ENCODE measurements at regions not wholly inside any gene's neighbourhood (a gene's known extent, or its start where the extent isn't known, plus 50 kb on each side); places are given as distances from the start of the nearest gene placed in this dataset.
"Not testable (repeated sequence)": the region's sequence is repeated elsewhere in the genome, so short reads cannot be mapped to it uniquely, and the experiment has no call there.

DNA sequence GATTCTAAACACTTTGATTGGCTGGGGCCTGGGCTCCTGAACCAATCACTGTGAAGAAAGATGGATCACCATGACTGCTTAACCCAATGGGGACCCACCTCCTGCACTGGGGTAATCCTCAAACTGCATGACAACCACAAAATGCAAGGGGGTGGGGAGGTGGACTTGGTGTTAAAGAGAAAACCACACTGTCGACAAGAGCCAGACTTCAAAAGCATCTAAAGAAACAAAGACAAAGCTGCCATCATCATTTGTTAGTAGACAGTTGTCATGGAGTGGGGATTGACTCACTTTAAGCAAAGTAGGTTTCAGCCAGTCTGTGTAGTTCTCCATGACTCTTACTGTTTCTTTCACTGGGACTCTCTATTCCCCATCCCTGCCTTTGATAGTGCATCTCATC, 433.8 kb downstream of the PLPP3 start:
- no peak for ATAC-seq

DNA sequence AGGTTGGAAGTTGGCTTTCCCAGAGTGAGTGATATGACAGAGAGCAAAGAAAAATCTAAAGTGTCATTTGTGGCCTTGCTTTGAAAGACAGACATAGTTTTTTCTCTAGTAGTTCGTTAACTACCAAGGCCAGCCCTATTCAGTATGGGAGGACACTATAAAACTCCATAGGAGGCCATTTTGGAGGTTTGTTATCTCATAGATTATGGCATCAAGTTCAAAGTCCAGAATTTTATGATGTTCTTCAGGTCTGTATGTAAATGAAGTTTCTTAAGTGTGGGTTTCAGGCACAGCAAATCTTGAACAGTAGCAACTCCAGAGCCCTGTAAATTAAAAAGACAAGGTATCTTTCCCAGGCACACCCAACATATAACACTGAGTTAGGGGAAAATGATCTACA, 437.1 kb downstream of the PLPP3 start:
- ATAC-seq, result no peak

DNA sequence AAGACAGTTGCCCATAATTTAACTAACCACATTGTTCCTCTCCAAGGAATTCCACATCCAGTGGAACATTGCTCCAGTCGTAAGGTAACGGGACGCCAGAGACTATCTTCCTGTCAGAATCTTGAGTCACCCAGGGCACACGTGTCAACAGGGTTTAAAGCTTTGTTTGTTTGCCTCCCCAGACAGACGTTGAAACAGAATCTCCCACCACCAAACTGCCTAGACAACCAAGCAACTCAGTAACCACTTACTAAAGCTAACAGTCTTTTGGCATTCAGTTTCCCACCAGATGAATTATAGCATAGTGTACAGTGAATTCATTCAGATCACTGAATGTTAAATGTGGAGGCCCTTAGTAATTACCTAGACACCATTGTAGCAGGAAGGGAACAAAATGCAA, 439.5 kb downstream of the PLPP3 start:
- ATAC-seq, result no peak

DNA sequence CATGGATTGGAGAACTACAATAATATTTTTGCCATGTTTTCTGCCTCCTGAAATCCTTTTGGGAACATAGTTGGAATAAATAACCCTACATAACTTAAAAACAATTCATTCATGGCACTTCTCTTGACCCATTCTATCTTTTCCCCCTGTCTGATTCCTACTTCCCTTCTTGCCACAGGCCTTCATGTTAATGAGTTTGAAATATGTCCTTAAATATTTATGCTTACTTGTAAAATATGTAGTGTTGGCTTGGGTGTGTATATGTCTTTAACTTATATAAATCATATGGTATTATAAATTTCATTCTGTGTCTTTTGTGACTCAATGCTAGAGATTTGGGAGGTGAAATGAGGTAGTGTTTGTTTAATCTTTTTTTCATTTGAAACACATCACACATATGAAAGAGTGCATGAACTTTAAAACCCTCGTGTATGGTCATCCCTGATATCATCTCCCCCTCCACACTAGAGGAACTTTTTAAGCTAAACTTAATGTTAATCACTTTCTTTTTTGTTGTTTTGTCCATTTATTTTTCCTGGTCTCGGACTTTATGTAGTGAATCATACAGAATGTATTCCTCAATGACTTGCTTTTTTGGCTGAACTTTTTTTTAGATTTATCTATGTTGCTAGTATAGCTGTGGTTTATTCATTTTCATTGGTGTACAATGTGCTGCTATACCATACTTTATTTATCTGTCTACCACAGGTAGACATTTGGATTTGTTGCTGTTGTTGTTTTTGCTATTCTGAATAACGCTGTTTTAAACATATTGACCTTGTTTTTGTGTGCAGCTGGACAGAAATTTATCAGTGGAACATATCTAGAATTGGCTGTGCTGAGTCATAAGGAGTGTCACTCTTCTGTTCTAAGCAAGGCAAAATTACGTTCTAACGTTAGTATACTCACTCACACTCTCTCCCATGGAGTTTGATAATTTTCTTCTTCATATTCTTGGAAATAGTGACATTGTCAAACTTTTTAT, 441.6 kb downstream of the PLPP3 start:
- no peak for ATAC-seq

DNA sequence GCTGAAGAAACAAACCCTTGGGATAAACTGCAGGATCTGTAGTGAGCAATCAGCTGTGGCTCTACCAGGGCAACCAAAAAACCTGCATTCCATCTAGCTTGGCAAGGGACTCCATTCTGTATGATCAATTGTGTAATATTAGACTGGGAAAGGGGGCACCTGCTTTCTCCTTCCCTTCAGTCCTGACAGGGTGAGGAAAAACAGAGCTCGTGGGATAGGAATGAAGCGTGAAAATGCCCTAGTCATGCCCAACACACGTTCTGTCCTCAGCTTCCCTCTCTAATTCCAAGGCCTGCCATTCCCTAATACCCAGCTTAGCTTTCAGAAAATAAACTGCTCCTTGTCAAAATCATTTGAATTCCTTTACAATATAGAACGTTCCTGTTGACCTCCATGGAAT, 442.3 kb downstream of the PLPP3 start:
- ATAC-seq, result no peak

DNA sequence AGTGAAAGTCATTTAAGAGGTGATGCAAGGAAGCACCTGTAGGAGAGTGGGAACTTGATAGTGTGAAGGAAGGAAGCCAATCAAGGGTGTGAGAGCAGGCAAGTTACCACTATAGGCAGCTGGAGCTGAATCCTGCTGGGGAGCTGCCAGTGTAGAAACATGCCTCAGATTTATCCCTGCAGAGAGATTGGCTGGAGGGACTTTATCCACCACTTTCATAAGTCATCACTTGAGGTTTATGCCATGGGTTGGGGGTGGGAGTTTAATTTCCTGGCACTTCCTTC, 443.6 kb downstream of the PLPP3 start:
- no peak for ATAC-seq

DNA sequence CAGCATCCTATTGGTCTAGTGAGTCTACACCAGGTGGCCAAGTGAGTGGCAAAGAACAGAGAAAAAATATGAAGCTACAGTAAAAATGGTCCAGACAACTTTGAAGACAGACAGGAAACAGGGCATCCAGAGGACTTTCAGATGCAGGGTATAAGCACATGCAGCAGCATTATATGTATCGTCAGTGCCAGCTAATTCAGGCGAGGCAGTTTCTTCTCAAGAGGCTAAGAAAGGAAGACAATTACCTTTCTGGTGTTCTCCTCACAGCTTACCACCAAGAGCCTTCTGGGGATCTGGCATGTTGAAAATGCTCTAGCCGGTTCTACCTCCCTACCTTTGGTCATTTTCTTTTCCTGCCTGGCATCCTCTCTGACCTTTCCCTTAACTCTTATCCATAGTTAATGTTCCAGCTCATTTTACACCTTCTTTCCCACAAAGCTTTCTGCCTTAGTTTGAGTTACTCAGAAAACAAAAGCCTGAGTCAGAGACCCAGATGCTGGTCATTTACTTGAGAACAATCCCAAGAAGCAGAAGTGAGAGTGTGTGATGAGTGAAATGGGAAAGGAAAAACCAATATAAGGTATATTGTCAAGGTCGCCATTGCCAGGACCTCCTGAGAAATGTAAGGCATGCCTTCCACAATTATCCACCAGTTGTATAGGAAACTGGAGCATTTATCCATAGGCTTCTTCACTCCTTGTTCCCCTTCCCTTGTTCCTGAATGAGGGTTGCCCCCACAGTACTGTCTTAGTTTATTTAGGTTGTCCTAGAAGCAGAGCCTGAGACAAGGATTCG, 444.1 kb downstream of the PLPP3 start:
- no peak for ATAC-seq

DNA sequence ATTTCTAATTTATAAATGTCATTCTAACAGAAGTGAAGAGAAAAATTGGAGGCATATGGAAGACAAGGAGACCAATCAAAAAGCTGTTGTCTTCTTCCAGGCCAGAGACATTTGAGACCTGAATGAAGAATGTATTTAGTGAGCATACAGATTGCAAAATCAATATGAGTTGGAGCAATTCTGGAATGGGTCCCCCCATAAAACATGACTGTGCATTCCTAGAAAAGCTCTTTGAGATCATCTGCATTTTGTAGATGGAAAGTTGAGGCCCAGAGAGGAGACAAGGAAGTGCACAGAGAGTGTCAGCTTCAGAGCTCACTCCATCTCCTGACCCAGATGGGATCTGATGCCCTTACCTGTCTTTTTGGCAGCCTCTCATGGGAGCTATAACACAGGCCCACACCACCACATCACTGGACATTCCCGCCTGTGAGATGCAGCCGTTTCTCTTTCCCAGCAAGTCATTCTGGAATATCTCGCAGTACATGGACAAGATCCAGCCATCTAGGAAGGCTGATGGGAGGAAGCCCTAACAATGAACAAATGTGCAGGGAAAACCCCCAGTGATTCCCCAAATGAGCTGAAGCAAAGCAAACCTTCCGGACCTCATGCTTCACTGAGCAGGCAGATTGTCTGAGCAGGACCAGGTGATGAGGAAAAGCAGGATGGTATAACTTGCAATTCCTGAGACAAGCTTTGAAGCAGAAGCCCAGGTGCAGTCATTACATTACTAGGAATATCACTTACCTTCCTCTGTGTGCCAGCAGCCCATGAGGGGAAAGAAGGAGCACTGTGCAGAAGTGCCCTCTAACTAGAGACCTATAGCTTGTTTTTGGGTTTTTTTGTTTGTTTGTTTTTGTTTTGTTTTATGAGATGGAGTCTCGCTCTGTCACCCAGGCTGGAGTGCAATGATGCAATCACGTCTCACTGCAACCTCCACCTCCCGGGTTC, 445.6 kb downstream of the PLPP3 start:
- no peak for ATAC-seq

DNA sequence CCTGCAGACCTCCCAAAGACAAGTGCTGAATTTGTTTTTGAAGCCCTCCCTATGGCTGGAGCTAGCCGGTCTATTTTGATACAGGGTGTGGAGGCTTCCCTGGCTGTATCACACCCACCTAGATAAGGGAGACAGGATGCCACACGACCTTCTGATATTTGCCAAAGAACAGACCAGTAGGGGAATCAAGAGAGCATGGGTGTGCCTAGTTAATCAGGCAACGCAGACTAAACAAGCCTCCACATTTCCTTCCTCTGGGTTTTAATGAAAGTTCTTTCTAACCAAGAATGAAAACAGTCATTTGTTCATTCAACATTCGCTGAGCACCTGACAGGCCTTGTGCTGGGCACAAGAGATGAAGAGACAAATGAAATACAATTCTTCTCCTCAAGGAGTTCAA, 446.8 kb downstream of the PLPP3 start:
- no peak for ATAC-seq

DNA sequence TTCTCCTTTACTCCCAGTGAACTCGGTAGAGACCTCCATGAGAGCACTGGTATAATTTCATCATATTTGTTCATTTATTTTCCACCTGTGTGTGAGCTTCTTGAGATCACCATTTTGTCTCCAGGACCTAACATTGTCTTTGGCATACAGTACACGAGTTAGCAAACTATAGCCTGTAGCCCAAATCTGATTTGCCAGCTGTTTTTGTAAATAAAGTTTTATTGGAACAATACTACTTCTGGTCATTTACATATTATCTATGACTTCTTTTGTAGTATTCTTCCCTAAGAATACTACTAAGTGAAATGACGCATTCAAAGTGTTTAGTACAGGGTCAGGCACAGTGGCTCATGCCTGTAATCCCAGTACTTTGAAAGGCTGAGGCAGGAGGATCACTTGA, 449.5 kb downstream of the PLPP3 start:
- no peak for ATAC-seq

DNA sequence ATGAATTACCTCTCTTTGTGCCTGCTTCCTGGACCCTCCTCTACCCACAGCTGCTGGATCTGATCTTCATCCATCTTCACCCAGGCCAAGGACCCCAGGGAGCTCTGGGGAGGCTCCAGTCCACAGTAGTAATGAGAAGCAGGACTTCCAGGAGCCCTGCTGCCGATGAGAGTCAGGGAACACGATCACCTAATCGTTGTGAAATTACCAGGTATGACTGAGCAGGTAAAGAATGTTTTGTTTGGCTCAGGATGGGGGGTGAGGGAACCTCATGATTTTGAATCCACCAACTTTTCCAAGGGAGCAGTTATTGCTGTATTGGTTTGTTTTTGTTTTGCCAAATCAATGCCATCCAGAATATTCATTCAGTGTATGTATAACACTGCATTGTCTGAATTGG, 454.0 kb downstream of the PLPP3 start:
- ATAC-seq, result no peak

DNA sequence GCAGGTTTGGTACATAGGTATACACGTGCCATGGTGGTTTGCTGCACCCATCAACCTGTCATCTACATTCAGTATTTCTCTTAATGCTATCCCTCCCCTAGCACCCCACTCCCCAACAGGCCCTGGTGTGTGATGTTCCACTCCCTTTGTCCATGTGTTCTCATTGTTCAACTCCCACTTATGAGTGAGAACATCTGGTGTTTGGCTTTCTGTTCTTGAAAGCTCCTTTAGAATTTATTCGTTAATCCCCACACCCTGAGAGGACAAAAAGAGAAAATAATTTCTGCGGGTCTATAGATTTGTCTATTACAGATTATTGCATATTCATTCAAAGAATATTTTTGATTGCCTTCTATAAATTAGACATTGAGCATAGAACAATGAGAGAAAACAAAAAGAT, 455.5 kb downstream of the PLPP3 start:
- ATAC-seq, result no peak

DNA sequence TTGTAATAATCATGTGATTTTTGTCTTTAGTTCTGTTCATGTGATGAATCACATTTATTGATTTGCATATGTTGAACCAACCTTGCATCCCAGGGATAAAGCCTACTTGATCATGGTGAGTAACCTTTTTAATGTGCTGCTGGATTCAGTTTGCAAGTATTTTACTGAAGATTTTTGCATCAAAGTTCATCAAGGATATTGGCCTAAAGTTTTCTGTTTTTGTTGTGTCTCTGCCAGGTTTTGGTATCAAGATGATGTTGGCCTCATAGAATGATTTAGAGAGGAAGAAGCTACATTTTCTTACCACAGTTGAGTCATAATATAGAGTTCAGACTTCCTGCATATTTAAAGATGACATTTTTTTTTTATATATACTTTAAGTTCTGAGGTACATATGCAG, 455.9 kb downstream of the PLPP3 start:
- no peak for ATAC-seq

DNA sequence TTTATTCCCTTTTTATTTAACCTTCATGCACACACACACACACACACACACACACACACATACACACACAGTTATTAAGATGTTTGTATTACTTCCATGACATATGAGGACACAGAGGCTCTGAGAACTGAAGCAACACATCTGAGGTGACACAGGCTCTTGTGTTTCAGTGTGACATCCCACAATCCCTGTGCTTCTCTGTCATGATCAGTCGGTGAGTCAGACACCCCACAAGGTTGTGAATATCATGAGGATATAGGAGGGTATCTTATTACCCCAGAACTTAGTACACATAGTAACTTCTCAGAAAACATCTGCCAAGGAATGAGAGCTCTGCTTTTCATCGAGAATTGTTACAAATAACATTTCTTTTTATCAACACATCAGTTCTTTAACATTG, 459.3 kb downstream of the PLPP3 start:
- no peak for ATAC-seq

DNA sequence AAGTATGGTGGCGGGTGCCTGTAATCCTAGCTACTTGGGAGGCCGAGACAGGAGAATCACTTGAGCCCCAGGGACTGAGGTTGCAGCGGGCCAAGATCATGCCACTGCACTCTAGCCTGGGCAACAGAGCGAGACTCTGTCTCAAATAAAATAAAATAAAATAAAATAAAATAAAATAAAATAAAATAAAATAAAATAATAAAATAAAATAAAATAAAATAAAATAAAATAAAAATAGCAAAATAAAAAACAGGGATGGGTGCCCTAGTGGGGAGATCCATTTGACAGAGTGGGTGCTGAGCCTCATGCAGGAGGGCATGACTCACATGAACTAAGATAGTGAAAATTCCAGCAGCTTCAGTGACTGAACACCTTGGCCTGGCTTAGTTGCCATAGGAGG, 460.7 kb downstream of the PLPP3 start:
- ATAC-seq, result not testable (repeated sequence)

DNA sequence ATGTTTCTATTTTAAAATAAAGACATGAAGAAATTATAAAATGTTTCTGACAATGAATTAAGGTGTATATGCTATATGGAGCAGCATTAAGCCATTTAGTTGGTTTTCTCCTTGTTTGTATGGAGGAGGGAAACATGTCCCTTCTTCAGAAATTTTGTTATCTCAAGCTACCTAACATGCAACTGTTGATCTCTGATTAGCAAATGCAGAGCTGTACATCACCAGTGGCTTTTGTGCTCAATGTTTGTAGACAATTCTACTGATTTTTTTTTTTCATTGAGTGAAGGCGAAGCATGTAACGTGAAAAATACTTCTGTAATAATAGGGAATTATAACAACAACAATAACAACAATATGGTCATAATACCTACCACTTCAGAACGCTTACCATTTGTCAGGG, 463.7 kb downstream of the PLPP3 start:
- no peak for ATAC-seq

DNA sequence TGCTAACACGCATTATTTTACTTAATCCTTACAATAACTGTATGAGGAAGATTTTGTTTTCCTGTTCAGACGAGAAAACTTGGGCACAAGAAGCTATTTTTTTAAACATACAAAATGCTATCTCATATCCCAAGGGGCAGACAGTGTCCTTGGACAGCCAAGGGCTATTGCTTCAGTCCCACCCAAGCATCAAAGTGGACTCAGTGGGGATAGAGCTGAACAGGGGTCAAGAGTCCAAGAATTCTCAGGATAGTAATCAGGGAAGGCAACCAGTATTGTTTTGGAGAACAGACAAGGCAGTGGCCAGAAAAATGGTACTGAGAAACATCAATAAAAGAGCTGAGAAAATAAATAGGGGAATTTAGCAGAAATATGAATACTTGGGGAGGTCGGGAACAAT, 465.7 kb downstream of the PLPP3 start:
- no peak for ATAC-seq

DNA sequence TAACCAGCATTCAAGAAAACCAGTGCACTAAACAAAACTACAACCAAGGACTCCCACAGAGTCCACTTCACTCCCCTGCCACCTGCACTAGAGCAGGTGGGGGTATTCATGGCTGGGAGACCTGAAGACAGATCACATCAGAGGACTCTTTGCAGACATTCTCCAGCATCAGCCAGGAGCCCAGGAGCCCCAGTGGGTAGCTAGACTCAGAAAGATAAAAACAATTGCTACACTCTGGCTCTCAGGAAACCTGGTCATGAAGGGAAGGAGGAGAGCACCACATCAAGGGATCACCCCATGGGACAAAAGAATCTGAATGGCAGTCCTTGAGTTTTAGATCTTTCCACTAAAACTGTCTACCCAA, 472.1 kb downstream of the PLPP3 start:
- ATAC-seq, result no peak

DNA sequence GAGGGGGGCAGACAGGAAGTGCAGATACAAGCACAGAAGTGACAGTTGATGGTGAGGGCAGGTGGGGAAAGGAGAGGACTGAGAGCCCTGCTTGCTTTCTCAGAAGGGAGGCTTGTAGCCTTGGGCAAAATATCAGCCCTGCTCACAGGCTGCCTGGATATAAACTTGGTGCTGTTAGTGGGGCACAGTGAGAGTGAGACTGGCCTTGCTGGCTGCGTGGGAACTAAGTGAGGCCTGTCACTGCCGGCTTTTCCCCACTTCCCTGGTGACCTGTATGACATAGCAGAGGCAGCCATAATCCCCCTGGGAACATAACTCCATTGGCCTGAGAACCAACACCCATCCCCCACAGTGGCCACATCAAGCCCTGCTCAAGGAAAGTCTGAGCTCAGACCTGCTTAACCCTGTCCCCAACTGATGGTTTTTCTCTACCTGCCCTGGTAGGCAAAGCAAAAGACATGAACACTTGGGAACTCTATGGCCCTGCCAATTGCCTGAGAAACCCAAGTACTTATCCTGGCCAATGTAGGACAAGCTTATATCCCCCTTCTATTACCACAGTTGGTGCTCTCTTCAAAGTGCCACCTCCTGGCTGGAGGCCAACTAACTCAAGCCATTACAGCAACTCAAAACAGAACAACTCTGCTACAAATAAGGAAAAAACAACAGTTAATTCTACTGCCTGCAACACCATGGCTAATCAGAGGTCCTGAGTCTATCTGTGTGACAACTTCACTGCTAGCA, 472.7 kb downstream of the PLPP3 start:
- ATAC-seq, result no peak

DNA sequence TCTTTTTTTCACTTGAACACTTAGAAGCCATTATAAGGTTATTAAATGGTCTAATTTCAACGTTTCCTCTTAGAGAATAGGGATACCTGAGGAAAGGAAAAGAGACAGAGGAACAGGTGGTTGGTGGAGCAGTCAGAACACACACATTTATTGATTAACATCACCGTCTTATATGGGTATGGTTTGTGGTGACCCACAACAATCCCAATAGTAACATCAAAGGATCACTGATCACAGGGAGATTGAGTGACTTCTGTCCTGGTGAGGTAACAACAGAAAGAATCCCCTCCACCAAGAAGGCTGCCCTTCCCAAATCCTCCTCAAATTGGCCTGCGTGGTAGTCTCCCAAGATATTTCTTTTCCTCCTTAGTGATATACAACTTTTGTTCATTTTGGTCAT, 474.0 kb downstream of the PLPP3 start:
- no peak for ATAC-seq

DNA sequence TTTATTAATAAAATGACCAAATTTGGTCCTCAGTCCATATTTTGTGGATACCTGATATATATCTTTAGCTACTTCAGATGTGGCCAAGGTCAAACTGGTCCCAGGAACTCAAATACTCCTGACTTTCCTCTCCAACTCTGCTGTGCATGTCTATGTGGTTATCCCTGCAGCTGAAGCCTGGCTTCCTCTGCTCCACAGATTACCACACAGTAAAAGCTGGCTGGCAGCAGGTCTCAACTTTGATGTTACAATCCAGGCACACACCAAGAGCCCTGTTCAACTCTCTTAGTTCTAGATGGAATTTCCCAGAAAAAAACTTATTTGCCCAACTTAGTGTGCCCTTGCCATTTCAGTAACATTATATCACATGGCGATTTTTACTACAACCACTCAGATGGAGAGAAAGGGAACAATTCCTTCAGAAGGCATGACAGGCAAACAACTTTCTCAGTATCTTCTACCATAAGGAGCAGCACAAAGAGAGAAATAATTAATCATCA, 479.5 kb downstream of the PLPP3 start:
- ATAC-seq, result no peak

DNA sequence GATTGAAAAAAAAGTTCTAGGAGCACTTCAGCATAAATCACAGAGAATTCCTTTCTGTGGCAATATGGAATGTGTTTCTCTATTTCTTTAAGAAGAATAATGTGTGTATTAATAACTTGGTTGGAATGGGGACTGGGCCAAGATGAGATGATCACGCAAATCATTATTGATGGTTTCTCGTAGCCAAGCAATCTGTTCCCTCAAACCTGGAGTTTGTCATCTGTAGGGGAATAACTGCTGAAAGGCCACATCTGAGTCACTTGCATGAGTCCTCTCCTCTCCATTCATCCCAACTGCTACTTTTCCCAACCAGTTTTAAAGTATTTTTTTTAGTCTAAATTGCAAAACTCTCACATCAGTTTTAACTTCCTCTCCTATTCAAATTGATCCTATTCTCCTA, 480.4 kb downstream of the PLPP3 start:
- no peak for ATAC-seq
